ENCODE measurements at regions not wholly inside any gene's neighbourhood (a gene's known extent, or its start where the extent isn't known, plus 50 kb on each side); places are given as distances from the start of the nearest gene placed in this dataset.

GRCh38 chr2:187075199-187075635 is 226.2 kb upstream of the ZSWIM2 start:
- no peak for TF ChIP-seq CTCF (IDR thresholded peaks at IDR 0.05)
- TF ChIP-seq POLR2AphosphoS5 (IDR thresholded peaks at IDR 0.05): no peak
- no peak for TF ChIP-seq POLR2A (IDR thresholded peaks at IDR 0.05)
